ENCODE measurements at regions not wholly inside any gene's neighbourhood (a gene's known extent, or its start where the extent isn't known, plus 50 kb on each side); places are given as distances from the start of the nearest gene placed in this dataset.

DNA sequence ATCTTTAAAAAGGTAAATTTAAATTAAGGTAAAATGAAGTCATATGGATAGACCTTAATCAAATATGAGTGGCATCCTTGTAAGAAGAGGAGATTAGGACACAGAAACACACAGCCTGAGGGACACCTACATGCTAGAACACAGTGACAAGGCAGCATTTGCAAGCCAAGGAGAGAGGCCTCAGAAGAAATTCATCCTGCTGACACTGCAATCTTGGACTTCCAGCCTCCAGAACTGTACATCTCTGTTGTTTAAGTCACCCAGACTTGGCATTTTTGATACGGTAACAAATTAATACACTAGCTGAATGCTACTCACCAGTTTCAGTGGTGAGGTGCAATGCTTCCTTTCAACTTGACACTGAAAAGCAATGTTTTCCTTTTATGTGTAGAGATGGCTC lies 305.0 kb downstream of the TDRD15 start:
- no peak for DNase-seq (ENCODE audit: low spot score)
- TF ChIP-seq, protein P1, sequence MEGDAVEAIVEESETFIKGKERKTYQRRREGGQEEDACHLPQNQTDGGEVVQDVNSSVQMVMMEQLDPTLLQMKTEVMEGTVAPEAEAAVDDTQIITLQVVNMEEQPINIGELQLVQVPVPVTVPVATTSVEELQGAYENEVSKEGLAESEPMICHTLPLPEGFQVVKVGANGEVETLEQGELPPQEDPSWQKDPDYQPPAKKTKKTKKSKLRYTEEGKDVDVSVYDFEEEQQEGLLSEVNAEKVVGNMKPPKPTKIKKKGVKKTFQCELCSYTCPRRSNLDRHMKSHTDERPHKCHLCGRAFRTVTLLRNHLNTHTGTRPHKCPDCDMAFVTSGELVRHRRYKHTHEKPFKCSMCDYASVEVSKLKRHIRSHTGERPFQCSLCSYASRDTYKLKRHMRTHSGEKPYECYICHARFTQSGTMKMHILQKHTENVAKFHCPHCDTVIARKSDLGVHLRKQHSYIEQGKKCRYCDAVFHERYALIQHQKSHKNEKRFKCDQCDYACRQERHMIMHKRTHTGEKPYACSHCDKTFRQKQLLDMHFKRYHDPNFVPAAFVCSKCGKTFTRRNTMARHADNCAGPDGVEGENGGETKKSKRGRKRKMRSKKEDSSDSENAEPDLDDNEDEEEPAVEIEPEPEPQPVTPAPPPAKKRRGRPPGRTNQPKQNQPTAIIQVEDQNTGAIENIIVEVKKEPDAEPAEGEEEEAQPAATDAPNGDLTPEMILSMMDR (IDR thresholded peaks at IDR 0.05; ENCODE audit: extremely low read depth, missing control alignments), result no peak

DNA sequence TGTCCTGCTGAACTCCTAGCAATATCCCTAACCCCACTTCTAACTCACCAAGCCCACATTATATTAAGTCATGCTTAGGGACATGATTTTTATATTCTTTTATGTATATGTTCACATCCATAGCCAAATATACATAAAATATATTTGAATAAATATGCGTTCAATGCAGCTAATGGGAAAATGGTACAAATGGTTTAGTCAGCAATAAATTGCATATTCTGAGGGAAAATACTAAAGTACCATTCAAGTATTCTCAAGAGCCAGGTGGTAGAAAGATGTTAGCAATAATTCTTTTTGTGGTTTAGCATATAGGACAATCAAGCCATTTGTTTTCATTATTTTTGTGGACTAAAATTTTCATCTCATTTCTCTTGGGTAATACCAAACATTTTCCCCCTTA lies 306.0 kb downstream of the TDRD15 start:
- TF ChIP-seq, protein P1 (IDR thresholded peaks at IDR 0.05; ENCODE audit: extremely low read depth, missing control alignments), result no peak
- no peak for DNase-seq (ENCODE audit: low spot score)

DNA sequence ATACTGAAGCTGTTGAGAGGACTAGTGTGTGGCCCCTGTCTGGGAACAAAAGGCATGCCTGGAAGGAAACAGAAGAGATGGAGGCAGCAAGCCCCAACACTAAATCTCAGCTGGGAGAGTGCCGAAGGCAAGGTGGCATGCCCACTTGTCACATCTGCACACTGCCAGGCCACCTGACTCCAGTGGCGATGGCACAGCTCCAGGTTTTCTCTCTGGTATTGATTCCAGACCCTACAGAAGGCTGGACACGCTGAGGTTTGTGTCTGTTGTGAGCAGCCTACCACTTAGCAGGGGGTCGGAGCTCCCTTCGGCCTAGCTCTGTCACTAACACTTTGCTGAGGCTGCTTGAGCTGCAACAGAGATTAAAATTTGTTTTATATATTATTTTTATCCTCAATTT lies 307.3 kb downstream of the TDRD15 start:
- TF ChIP-seq, protein P1 (IDR thresholded peaks at IDR 0.05; ENCODE audit: extremely low read depth, missing control alignments), result no peak
- no peak for DNase-seq (ENCODE audit: low spot score)

DNA sequence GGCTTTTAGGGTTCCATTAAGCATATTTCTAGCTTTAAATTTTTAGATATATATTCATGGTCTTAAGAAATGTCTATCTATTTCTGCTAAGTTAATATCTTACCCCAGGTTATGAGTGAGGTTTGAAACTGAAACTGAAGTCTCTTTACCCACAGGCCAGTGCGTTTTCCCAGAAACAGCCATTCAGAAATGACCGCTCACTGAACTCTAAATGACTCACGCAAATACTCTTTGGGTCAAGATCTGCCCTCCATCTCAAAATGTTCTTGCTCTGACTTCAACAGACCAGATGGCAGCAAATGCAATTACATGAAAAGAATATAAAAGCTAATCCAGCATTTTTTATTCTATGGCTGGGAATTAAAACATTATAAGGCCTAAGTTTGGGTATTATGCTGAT lies 315.2 kb downstream of the TDRD15 start:
- TF ChIP-seq, protein P1 (IDR thresholded peaks at IDR 0.05; ENCODE audit: extremely low read depth, missing control alignments), result no peak
- DNase-seq (ENCODE audit: low spot score), result no peak

DNA sequence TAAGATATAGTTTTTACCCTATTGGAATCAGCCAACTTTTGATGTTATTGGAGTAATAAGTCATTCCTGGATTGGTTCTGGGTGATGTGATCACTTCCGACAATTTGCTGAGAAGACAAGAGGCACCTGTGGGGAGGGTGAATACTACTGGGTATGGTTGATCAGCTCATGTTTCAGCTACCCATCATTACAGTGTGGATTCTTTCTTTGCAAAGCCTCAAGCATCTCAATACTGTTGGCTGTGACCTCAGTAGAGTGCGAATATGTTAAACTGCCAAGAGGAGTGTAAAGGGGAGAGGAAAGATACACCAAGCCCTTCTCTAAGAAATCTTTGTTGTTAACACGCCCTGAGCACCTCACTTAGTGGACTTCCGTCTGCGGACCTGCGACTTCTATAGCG lies 317.7 kb downstream of the TDRD15 start:
- TF ChIP-seq, protein P1 (IDR thresholded peaks at IDR 0.05; ENCODE audit: extremely low read depth, missing control alignments), result no peak
- no peak for DNase-seq (ENCODE audit: low spot score)

DNA sequence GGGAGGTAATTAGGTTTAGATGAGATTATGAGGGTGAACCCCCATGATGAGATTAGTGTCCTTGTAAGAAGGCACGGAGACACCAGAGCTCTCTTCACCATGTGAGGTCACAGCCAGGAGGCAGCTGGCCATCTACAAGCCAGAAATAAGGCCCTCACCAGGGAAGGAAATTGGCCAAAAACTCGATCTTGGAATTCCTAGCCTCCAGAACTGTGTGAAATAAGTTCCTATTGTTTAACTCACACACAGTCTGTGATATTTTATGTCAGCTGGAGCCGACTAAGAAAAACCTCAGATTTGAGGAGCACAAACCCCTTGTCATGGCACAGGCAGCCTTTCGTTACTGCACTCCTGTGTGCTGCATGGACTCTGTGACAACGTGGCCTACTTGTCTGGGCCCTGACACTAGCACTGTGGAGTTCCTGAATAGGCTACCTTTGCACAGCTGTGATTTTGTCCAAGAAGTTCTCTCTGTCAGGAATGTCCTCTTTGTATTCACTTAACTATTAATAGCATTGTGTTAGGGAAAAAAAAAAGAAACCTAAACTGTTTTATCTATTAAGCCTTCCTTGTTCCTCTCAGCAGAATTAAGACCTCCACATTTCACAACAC lies 319.8 kb downstream of the TDRD15 start:
- TF ChIP-seq, protein P1 (IDR thresholded peaks at IDR 0.05; ENCODE audit: extremely low read depth, missing control alignments), result no peak
- DNase-seq (ENCODE audit: low spot score), result no peak

DNA sequence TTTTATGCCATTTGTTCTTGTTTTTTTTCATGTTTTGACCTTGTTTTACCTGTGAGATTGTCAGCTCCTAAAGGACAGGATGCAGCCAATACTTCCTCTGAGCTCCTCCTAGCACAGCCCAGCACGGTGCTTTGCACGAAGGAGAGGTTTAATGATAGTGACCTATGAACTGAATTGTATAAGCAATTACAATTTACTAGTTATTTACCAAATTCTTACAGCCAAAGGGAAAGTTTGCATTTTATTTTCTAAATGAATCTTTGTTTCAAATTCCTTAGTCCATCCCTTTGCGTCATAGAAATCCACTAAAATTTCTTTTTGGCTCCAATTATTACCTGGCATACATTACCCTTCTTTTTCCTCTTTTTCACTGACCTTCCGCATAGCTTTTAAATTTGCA lies 326.1 kb downstream of the TDRD15 start:
- DNase-seq (ENCODE audit: low spot score), result no peak
- TF ChIP-seq, protein P1 (IDR thresholded peaks at IDR 0.05; ENCODE audit: extremely low read depth, missing control alignments), result no peak

Measured in GM20000 (cell line).